GM19351 (cell line): ENCODE measurements at regions not wholly inside any gene's neighbourhood (a gene's known extent, or its start where the extent isn't known, plus 50 kb on each side); places are given as distances from the start of the nearest gene placed in this dataset.

ENCODE experiments used
- ATAC-seq: cut with Tn5 transposase; IDR thresholded peaks from one replicate; pipeline ENCODE4 v1.9.1; 2021; ENCODE audit warnings: mild to moderate bottlenecking, moderate library complexity; ENCODE audit not compliant: unreplicated experiment

- ATAC-seq, result no peak
Measured at GRCh38 chr6:67300430-67301040, 1334.5 kb upstream of the ADGRB3 start.

GRCh38 chr6:67292169-67292568, 1342.9 kb upstream of the ADGRB3 start:
- no peak for ATAC-seq

GRCh38 chr6:67287566-67287965, 1347.5 kb upstream of the ADGRB3 start:
- ATAC-seq, result no peak

GRCh38 chr6:67285770-67286495, 1349.1 kb upstream of the ADGRB3 start:
- no peak for ATAC-seq

- ATAC-seq, result no peak
Measured at GRCh38 chr6:67277312-67277711, 1357.8 kb upstream of the ADGRB3 start.

GRCh38 chr6:67265996-67266921, 1368.8 kb upstream of the ADGRB3 start:
- no peak for ATAC-seq

GRCh38 chr6:67252663-67253062, 1382.4 kb upstream of the ADGRB3 start:
- no peak for ATAC-seq

GRCh38 chr6:67248077-67248476, 1387.0 kb upstream of the ADGRB3 start:
- no peak for ATAC-seq

- ATAC-seq, result no peak
Measured at GRCh38 chr6:67244037-67244436, 1391.0 kb upstream of the ADGRB3 start.

GRCh38 chr6:67237277-67237676, 1397.8 kb upstream of the ADGRB3 start:
- ATAC-seq, result no peak

- ATAC-seq, result no peak
Measured at GRCh38 chr6:67231092-67231491, 1404.0 kb upstream of the ADGRB3 start.

GRCh38 chr6:67224989-67225388, 1410.1 kb upstream of the ADGRB3 start:
- no peak for ATAC-seq

- ATAC-seq, result no peak
Measured at GRCh38 chr6:67221226-67221625, 1413.9 kb upstream of the ADGRB3 start.

GRCh38 chr6:67219346-67219745, 1415.7 kb upstream of the ADGRB3 start:
- no peak for ATAC-seq

GRCh38 chr6:67212584-67212983, 1422.5 kb upstream of the ADGRB3 start:
- ATAC-seq, result no peak

GRCh38 chr6:67210450-67210849, 1424.6 kb upstream of the ADGRB3 start:
- ATAC-seq, result no peak

GRCh38 chr6:67201563-67201962, 1433.5 kb upstream of the ADGRB3 start:
- ATAC-seq, result no peak

GRCh38 chr6:67200626-67201403, 1434.3 kb upstream of the ADGRB3 start:
- ATAC-seq, result no peak

GRCh38 chr6:67199425-67199824, 1435.7 kb upstream of the ADGRB3 start:
- ATAC-seq, result no peak

- no peak for ATAC-seq
Measured at GRCh38 chr6:67190733-67191132, 1444.3 kb upstream of the ADGRB3 start.

- ATAC-seq, result no peak
Measured at GRCh38 chr6:67184405-67184804, 1450.7 kb upstream of the ADGRB3 start.
